HEK293 (cell line): ENCODE measurements at regions not wholly inside any gene's neighbourhood (a gene's known extent, or its start where the extent isn't known, plus 50 kb on each side); places are given as distances from the start of the nearest gene placed in this dataset.

Experiments
- ZBTB20 ChIP-seq: fragments of 450-650 bp; formaldehyde crosslinking; IDR thresholded peaks from 2 replicates; pipeline ENCODE4 v1.5.1; 2016; ENCODE audit warnings: missing biosample characterization, missing genetic modification characterization
- ZNF311 ChIP-seq: fragments of 450-650 bp; formaldehyde crosslinking; IDR thresholded peaks from 2 replicates; pipeline ENCODE4 v1.5.1; 2017; ENCODE audit warnings: missing biosample characterization, missing genetic modification characterization, borderline replicate concordance
- ZNF658 ChIP-seq: fragments of 450-650 bp; formaldehyde crosslinking; IDR thresholded peaks from 2 replicates; pipeline ENCODE4; 2016; ENCODE audit warnings: missing biosample characterization, missing genetic modification characterization
- TF ChIP-seq, protein P1 (sequence below): fragments of 450-650 bp; formaldehyde crosslinking; IDR thresholded peaks from 2 replicates; pipeline ENCODE4 v1.5.1; 2016; ENCODE audit warnings: missing biosample characterization, missing genetic modification characterization
- TF ChIP-seq, protein P2 (sequence below): fragments of 450-650 bp; formaldehyde crosslinking; IDR thresholded peaks from 2 replicates; pipeline ENCODE4 v1.5.1; 2016; ENCODE audit warnings: missing biosample characterization, missing genetic modification characterization

DNA sequence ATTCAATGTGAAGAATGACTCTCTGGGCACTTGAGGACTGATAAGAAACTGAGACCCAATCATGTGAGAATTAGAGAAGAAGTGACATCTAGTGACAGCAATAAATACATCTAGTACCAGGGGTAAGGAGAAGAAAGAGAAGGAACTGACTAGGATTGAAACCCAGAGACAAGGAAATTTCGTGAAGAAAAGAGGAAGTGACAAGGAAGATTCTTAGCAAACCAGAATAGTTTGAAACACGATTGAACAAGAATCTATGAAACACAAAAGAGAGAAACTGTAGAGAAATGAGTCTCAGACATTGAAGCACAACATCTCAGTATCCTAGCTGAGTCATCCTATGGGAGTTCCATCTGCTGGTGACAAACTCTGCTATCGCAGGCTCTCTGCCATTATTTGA, 571.9 kb upstream of the PKDCC start:
- TF ChIP-seq, protein P1, sequence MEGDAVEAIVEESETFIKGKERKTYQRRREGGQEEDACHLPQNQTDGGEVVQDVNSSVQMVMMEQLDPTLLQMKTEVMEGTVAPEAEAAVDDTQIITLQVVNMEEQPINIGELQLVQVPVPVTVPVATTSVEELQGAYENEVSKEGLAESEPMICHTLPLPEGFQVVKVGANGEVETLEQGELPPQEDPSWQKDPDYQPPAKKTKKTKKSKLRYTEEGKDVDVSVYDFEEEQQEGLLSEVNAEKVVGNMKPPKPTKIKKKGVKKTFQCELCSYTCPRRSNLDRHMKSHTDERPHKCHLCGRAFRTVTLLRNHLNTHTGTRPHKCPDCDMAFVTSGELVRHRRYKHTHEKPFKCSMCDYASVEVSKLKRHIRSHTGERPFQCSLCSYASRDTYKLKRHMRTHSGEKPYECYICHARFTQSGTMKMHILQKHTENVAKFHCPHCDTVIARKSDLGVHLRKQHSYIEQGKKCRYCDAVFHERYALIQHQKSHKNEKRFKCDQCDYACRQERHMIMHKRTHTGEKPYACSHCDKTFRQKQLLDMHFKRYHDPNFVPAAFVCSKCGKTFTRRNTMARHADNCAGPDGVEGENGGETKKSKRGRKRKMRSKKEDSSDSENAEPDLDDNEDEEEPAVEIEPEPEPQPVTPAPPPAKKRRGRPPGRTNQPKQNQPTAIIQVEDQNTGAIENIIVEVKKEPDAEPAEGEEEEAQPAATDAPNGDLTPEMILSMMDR (tag by site-specific recombination): no peak
- TF ChIP-seq, protein P2, sequence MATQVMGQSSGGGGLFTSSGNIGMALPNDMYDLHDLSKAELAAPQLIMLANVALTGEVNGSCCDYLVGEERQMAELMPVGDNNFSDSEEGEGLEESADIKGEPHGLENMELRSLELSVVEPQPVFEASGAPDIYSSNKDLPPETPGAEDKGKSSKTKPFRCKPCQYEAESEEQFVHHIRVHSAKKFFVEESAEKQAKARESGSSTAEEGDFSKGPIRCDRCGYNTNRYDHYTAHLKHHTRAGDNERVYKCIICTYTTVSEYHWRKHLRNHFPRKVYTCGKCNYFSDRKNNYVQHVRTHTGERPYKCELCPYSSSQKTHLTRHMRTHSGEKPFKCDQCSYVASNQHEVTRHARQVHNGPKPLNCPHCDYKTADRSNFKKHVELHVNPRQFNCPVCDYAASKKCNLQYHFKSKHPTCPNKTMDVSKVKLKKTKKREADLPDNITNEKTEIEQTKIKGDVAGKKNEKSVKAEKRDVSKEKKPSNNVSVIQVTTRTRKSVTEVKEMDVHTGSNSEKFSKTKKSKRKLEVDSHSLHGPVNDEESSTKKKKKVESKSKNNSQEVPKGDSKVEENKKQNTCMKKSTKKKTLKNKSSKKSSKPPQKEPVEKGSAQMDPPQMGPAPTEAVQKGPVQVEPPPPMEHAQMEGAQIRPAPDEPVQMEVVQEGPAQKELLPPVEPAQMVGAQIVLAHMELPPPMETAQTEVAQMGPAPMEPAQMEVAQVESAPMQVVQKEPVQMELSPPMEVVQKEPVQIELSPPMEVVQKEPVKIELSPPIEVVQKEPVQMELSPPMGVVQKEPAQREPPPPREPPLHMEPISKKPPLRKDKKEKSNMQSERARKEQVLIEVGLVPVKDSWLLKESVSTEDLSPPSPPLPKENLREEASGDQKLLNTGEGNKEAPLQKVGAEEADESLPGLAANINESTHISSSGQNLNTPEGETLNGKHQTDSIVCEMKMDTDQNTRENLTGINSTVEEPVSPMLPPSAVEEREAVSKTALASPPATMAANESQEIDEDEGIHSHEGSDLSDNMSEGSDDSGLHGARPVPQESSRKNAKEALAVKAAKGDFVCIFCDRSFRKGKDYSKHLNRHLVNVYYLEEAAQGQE (tag by site-specific recombination): no peak
- TF ChIP-seq ZNF658 (tag by site-specific recombination) (no peak), ZBTB20 (no peak), ZNF311 (tag by site-specific recombination) (no peak)
